Fibroblast of peridontal ligament (primary cell): ENCODE measurements at regions not wholly inside any gene's neighbourhood (a gene's known extent, or its start where the extent isn't known, plus 50 kb on each side); places are given as distances from the start of the nearest gene placed in this dataset.
"Not testable (repeated sequence)": the region's sequence is repeated elsewhere in the genome, so short reads cannot be mapped to it uniquely, and the experiment has no call there.

Experiments
- DNase-seq: peaks from one replicate; pipeline ENCODE4 v3.0.0-alpha.2; 2010; ENCODE audit errors: extremely low read depth

DNA sequence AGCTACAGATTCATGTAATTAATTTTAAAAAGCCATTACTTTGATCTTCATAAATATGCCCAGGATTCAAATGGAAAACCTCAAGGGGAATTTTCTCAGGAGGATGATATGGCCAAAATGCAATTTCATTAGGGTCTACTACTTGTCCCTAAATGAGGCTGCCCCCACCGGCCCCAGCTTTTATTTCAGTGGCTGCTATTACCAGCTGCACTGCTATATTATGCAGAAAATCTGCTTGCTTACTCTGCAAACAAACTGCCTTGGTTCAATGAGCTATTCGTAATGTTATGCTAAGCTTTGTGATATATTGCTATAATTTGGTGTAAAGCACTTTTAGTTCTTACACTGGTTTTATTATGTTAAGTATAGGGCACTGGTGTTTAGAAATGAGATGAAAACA is 137.3 kb upstream of the TMTC4 start:
- DNase-seq: no peak

DNA sequence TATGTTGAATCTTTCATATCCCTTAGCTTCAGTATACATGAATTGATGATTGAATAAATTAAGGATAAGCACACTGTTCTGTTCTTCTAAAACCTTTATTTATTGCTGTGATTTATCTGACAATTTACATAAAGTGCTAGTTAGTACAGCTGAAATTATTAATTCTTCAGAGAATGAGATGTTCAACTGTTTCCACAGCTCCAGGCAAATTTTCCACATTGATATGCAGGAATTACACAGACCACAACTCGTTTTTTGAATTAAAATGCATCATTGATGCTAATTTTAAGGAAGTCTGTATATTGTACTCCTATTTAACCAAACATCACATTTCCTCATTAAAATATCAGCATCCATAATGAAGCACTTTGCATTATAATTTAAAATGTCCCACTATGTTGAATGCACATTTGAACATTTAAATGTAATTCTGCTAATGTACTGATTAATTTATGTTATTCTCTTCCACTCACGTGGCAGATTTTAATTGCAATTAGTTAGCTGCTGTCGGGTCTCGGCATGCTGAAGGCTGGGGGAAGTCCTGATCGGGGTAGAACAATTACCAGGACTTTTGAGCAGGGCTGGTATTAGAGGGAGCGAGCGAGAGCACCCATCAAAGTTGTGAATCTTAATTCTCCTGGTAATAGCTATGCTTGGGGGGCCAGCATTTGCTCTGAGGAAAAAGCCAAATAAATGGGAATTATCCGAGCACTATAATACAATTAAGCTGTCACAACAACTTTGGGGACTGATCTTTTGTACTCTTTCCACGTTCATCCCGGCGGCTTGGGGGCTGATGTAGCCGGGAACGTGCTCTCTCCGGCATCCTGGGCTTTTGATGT is 136.7 kb upstream of the TMTC4 start:
- DNase-seq: no peak

DNA sequence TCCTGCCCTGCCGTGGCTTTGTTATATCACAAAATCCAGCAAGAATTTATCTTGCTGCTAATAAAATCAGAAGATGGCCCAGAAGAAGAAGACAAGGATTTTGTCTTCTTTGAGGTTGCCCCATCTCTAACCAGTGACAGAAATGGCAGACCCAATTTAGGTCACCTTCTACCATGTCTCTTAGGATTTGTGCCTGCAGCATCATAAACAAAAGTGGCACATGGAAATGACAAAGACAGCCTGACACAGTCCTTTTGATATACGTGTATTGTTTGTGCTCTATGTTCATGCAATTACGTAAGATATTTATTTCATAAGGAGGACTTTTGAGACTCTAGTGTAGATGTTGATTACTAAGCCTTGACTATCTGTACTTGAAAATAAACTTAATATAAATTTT is 135.9 kb upstream of the TMTC4 start:
- DNase-seq: no peak

DNA sequence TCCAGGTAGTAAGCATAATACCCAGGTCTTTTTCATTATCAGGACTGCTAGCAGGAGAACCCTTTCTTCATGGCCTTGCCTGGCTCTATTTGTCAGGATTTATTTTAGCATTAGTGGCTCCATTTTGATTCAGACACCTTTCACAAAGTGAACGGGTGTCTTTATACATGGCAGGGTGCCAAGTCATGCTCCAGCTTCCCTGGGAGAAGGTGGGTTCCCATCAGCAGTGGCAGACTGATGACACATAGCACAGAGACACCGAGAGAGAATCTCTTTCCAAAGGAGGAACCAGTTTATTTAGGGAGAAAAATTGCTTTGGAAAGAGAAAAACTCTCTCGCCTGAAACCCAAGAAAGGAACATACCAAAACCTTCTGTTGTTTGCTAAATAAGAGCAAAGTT is 135.3 kb upstream of the TMTC4 start:
- DNase-seq: no peak

DNA sequence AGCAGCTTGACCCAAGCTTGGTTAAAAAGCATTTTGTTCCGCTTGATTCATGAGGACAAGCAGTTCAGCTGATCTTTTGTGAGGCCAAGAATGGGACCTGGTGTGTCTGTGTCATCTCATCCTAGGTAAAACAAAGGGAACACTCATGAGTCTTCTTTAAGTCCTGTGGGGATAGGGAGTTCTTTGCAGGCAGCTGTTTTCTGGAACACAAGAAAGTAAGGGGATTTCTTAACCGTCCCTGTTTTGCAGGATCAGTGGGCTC is 134.5 kb upstream of the TMTC4 start:
- no peak for DNase-seq

DNA sequence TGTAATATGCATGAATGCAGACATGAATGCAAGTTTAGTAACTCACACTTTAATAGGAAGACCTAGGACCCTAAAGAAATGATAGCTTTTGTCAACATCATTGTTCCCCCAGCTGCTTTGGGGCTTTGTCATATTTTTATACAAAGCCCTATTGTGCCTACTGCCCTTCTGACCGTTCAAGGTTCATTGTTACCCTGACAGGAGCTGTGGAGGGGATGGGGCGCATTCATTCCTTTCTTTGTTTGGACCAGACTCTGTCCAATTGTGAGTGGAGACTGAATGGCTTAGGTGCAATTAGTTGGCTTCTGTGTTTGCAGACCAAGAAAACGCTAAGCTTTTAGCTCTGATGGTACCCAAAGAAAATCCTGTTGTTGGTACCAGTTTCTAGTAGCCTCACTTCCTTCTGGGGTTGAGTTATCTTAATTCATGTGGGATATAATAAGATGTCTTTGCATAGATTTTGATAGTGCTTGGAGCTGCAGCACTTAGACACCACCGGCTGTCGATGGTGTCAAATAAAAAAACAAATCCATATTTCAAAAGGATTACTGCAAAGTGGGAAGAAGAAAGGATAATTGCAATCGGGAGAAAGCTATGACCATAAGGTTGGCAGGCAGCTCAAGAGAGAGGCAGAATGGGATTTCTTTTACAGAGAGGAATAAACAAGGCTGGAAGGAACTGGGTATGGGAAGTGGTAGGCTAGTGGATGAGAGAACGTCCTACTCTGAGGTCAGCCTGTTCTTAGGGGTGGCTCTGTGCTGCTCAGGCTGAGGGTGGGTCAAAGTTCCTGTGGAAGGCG is 133.9 kb upstream of the TMTC4 start:
- no peak for DNase-seq

DNA sequence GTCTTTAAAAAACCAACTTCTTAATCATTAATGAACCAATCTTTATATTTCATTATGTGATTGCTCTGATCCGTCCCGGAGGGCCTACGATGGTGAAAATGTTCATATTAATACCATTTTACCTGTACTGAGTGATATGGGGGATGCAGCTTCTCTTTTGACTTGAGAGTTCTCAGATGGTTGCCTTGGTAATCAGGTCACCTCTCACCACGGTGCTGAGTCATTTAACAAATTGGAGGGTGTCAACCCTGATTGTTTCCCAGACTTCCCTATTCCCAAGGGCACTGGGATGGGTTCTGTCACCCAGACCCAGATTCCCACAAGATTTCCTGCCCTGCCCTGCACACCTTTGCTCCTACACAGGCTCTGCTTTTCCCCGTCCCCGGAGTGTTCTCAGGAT is 128.5 kb upstream of the TMTC4 start:
- no peak for DNase-seq

DNA sequence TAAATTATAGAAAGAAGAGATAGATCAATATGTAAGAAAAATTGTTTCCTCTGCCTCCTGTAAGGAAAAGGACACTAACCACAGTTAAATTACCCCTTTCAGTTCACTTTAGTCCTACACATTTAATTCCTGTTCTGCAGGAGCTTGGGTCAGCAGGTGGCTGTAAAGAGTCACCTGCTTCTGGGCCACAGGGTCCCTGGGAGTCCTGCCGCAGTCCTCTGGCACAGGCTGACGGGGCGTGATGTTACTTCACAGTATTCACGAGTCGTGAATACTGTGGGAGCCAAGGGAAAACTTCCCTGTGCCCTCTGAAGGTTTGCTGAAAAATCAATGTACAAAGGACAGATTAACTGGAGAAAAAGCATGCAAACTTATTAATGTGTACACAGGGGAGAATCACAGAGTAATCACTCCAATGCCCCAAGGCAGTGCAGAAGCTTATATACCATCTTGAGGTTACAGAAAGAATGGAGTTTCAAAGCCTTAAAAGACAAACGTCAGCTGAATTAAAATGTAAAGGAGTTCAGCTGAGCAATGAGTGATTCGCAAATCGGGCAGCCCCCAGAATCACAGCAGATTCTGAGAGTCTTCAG is 125.8 kb upstream of the TMTC4 start:
- DNase-seq: no peak

DNA sequence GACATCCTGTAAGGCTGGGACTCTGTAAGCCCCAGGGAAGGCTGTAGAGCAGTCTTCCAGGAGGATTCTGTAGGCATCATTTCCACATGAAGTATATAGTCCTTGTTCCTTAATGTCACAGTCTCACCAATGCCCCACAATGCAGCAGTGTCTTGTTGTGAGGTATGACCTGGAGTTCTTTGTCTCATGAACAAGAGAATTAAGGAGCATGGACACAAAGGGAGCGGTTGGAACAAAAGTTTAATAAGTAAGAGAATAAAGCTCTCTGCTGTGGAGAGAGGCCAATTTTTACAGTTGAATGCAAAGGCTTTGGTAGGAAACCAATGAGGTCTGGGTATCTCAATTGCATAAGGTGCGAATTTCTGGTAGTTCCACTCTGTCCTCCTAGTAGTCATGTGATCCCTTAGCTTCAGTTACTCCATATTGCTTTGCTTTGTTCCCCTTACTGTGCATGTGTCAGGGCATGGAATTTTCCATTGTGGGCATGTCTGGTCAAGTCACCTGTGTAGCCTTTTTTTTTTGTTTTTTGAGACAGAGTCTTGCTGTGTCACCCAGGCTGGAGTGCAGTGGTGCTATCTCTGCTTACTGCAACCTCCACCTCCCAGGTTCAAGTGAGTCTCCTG is 124.3 kb upstream of the TMTC4 start:
- DNase-seq: no peak

DNA sequence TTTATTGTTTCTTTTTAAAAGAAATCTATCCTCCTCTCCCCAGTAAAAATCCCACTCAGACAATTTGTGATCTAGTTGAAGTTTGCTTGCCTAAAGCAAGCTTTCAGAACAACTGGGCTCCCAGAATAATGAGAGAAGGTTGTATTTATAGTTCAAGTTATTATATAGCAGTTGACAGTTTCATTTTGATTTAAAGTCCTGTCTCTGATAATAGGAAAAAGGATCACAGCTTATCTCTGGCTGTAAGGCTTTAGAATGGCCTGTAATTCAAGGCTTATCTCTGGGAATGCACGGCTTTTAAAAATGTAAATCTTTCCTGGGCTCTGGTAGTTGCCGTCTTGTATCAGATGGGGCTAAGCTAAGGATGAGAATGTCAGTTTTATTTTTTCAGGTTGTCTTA is 123.3 kb upstream of the TMTC4 start:
- no peak for DNase-seq

DNA sequence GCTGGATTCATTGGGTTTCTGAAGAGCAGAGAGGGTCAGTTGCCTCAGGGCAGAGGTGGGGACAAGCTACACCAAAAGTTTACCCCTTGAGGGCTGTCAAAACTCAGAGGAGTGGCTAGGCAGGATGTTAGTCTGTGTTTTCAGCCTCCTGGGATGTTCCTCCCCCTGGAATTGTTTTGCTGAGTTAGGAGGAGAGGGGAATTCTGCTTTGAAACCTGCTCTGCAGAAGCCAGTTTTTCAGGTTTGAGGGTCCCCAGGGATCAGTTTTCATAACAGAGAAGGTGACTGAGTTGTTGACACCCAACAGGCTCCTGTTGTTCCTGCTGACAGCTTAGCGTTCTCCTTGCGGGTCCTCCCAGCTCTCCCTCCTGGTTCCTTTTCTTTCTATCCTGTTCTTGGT is 121.9 kb upstream of the TMTC4 start:
- no peak for DNase-seq

DNA sequence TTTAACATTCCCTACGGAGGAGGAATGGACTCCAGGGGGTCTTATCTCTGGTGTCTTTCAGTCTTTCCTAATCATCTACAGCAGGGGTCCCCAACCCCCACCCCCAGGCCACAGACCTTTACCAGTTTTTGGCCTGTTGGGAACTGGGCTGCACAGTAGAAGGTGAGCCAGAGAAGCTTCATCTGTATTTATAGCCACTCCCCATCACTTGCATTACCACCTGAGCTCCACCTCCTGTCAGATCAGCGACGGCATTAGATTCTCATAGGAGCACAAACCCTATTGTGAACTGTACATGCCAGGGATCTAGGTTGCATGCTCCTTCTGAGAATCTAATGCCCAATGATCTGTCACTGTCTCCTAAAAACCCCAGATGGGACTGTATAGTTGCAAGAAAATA is 120.0 kb upstream of the TMTC4 start:
- no peak for DNase-seq

DNA sequence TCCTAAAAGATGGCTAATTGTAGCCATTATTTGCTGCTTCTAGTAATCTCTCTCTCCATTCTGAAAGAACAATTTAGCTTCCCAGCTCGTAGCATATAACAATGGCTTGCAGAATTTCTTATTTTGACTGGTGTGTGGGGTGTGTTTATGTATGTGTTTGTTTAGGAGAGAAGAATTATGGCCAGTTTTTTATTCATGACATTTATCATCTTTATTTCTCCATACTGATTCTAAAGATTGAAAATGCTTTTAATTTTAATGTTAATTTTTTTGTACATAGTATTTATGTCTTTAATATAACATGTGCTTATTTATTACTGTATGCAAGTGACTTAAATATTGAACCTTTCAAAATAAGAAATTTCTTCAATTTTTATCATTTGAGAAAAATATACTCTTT is 115.8 kb upstream of the TMTC4 start:
- DNase-seq: no peak

DNA sequence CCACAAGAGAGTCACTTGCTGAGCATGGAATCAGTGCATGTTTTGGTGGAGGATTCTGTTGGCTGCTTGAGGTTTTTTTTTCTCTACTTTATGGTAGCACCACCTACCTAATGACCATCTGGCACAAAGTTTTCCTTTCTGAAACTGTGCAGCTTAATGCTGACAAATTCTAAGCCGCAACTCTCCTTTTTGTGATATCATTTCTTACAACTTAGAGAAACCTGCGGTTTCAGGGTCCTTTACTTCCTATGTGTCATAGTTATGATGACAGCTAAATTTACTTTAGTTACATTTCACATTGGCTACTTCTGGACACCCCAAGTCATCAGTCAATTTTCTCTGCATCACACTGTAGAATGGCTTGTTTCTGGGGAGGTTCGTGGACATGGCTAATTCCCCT is 115.4 kb upstream of the TMTC4 start:
- no peak for DNase-seq

DNA sequence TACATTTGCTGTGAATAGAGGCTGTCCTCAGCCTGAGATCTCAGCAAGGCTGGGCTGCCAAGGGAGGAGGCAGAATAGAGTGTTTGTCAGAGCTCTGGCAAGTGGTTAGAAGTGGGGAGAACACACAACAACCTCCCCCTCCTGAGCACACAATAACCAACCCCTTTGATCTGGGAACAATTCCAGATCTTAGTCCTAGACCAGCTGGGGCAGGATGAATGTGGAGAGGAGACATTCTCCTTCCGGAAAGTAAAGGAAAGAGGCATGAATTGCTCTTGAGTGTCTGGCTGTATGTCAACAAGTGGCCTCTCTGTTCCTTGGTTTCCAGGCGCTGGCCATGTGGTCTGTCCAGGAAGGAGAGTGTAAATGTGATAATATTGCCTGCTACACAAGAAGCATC is 114.9 kb upstream of the TMTC4 start:
- DNase-seq: no peak

DNA sequence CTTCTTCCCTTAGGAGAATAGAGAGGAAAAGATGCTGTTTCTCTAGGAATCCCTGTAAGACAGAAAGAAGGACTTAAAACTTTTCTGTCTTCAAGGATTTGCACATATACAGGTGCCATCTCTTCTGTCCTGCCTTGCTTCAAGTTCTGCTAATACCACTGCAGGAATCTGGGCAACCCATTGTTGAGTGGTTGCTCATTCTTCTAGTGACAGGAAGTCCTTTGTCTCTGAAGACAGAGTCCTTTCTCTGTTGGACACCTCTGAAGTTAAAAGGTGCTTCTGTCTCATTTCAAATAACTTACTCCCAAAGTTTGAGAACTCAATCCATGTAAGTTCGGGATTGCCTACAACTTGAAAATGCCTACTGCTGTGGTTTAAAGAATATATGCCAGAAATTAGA is 114.4 kb upstream of the TMTC4 start:
- DNase-seq: no peak

DNA sequence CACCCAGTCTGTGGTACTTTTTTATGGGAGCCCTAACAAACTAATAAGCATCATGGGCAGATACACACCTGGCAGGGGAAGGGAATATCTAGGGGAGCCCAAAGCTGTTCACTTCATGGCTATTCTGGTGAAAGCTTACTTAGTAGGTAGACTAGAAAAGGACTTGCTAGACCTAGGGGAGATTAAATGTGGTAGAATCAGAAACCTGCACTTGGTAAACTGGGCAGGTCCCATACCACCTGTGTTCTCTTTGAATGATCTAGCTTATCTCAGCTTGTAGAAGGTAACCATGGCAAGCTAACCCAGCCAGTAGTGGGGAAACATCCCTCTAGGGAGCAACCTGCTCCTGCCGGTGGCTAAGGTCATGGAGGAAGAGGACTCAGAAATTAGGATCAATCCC is 113.9 kb upstream of the TMTC4 start:
- DNase-seq: no peak

DNA sequence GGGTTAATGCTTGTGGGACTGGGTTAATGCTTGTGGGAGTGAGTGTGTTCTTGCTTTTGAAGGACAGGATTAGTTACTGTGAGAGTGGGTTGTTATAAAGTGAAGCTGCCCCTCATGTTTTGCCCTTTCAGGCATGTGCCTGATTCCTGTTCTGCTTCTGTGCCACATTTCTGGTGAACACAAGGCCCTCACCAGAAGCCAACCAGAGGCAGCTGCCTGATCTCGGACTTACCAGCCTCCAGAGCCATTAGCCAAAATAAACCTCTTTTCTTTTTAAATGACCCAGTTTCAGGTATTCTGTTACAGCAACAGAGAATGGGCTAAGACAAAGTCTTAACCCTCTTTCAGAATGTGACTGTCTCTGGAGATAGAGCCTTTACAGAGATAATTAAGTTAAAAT is 113.3 kb upstream of the TMTC4 start:
- no peak for DNase-seq

DNA sequence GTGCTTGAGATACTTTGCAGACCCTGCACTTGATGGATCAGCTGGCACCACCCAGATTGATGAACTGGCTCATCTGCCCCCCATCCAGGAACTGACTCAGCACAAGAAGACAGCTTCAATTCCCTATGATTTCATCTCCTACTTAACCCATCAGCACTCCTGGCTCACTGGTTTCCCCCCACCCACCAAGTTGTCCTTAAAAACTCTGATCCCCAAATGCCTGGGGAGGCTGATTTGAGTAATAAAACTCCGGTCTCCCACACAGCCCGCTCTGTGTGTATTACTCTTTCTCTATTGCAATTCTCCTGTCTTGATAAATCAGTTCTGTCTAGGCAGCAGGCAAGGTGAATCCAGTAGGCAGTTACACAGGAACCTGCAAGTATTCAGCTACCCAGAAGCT is 102.1 kb upstream of the TMTC4 start:
- not testable (repeated sequence) for DNase-seq

DNA sequence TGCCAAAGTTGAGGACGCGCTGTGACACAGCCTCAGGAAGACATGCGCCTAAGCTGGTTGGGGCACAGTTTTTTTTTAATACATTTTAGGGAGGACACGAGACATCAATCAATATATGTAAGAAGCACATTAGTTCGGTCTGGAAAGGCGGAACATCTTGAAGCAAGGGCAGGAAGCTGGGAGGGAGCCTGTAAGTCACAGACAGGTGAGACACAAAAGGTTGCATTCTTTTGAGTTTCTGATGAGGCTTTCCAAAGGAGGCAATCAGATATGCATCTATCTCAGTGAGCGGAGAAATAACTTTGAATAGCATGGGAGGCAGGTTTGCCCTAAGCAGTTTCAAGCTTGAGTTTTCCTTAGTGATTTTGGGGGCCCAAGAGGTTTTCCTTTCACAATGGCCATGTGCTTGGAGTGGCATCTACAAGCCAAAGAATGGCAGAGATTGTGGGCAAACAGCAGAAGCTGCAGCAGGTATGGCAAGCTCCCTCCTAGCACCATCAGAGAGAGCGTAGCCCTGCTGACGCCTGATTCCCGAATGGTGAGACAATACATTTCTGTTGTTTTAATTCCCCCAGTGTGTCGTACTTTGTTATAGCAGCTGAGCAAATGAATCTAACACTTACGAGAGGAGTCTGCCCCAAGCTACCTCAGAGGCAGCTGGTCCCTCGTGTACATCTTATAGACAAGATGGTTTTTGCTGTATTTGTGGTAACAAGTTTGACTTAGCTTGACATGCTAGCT is 99.5 kb upstream of the TMTC4 start:
- DNase-seq: no peak

DNA sequence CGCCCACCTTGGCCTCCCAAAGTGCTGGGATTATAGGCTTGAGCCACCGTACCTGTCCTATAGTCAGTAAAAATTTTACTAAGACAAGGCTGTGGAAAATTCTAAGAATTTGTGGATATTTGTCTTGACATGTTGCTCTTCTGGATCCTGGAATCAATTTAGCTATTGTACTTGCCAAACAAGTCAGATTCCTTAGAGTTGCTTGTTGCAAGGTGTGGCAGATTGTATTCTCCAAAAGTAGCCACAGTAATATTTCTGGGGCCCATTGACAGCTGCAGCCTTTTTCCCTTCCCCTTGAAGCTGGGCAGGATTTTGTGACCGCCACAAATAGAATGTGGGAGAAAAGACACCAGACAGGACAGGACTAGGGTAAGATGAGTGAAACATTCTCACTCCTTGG is 98.8 kb upstream of the TMTC4 start:
- no peak for DNase-seq

DNA sequence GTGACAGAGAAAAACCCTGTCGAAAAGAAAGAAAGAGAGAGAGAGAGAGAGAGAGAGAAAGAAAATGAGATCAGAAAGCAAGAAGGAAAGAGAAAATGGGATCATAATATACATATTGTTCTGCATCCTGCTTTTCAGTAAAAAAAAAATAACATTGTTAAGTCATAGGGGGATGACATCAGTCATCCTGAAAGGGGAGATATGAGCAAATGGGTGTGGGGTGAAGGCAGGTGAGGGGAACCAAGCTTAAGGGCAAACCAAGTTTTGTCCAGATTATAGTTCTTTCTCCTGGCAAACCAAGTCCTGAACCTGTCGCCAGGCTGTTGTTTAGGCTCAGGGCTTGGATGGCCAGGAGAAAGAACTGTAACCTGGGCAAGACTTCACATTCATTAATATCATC is 92.6 kb upstream of the TMTC4 start:
- no peak for DNase-seq
